GM18498 (cell line): ENCODE measurements at regions not wholly inside any gene's neighbourhood (a gene's known extent, or its start where the extent isn't known, plus 50 kb on each side); places are given as distances from the start of the nearest gene placed in this dataset.

Experiments
- ATAC-seq: cut with Tn5 transposase; IDR thresholded peaks from one replicate; pipeline ENCODE4 v1.9.1; 2021; ENCODE audit warnings: mild to moderate bottlenecking, moderate library complexity; ENCODE audit not compliant: unreplicated experiment

GRCh38 chr11:116563028-116563711 is 209.6 kb downstream of the BUD13 start:
- ATAC-seq = no peak

GRCh38 chr11:116560589-116560988 is 212.2 kb downstream of the BUD13 start:
- no peak for ATAC-seq

- ATAC-seq = no peak
These were observed 214.1 kb downstream of the BUD13 start for GRCh38 chr11:116558504-116559211.

- ATAC-seq = no peak
These were observed 215.5 kb downstream of the BUD13 start for GRCh38 chr11:116557282-116557681.

GRCh38 chr11:116556483-116556882 is 216.3 kb downstream of the BUD13 start:
- no peak for ATAC-seq

- ATAC-seq = no peak
These were observed 219.3 kb downstream of the BUD13 start for GRCh38 chr11:116553482-116553881.

- ATAC-seq = no peak
These were observed 221.2 kb downstream of the BUD13 start for GRCh38 chr11:116551576-116551975.

GRCh38 chr11:116548256-116548655 is 224.5 kb downstream of the BUD13 start:
- ATAC-seq = no peak

- ATAC-seq = no peak
These were observed 225.2 kb downstream of the BUD13 start for GRCh38 chr11:116547571-116547970.

- no peak for ATAC-seq
These were observed 226.9 kb downstream of the BUD13 start for GRCh38 chr11:116545912-116546311.

- ATAC-seq = no peak
These were observed 228.1 kb downstream of the BUD13 start for GRCh38 chr11:116544721-116545120.

GRCh38 chr11:116543911-116544475 is 228.8 kb downstream of the BUD13 start:
- no peak for ATAC-seq

GRCh38 chr11:116543099-116543498 is 229.7 kb downstream of the BUD13 start:
- no peak for ATAC-seq

- ATAC-seq = no peak
These were observed 230.4 kb downstream of the BUD13 start for GRCh38 chr11:116542406-116542805.

GRCh38 chr11:116541460-116541859 is 231.3 kb downstream of the BUD13 start:
- no peak for ATAC-seq

GRCh38 chr11:116540645-116541304 is 232.0 kb downstream of the BUD13 start:
- ATAC-seq = no peak

GRCh38 chr11:116539836-116540418 is 232.9 kb downstream of the BUD13 start:
- no peak for ATAC-seq

GRCh38 chr11:116539211-116539610 is 233.6 kb downstream of the BUD13 start:
- ATAC-seq = no peak

- ATAC-seq = no peak
These were observed 234.1 kb downstream of the BUD13 start for GRCh38 chr11:116538677-116539076.

GRCh38 chr11:116537709-116538108 is 235.1 kb downstream of the BUD13 start:
- no peak for ATAC-seq

GRCh38 chr11:116537121-116537520 is 235.7 kb downstream of the BUD13 start:
- no peak for ATAC-seq
